OCI-LY7 (cell line): ENCODE measurements at regions not wholly inside any gene's neighbourhood (a gene's known extent, or its start where the extent isn't known, plus 50 kb on each side); places are given as distances from the start of the nearest gene placed in this dataset.

Experiments used
- BruUV-seq: library from RNA; stranded (reverse); fragments of 400-500 nt; replicated peaks from 2 replicates; lab custom pipeline; 2021; lab: Mats Ljungman, UMichigan
- CTCF ChIA-PET: fragments of 300-600 bp; sonication (Branson Sonifier 250); formaldehyde crosslinking; loops from one replicate; lab custom pipeline; 2022; ENCODE audit warnings: antibody characterized with exemption; ENCODE audit not compliant: unreplicated experiment; lab: Charles Lee
- POLR2A ChIA-PET: fragments of 300-600 bp; sonication (Branson Sonifier 250); formaldehyde crosslinking; loops from one replicate; lab custom pipeline; 2022; ENCODE audit warnings: antibody characterized with exemption; lab: Charles Lee
- DNase-seq: peaks from one replicate; pipeline ENCODE4 v3.0.0-alpha.2; 2015; ENCODE audit warnings: low spot score
- H2AFZ ChIP-seq: fragments of 200-600 bp; sonication (generic), shearing (Covaris generic); 2 replicates; pipeline ENCODE4 v1.6.1; 2014; ENCODE audit warnings: mild to moderate bottlenecking, antibody characterized with exemption, low read length, moderate library complexity
- H3K27ac ChIP-seq: fragments of 200-600 bp; sonication (generic); 2 replicates; pipeline ENCODE4 v1.5.1; 2014; ENCODE audit warnings: mixed run types, low read depth, mild to moderate bottlenecking, moderate library complexity, low read length, inconsistent platforms; ENCODE audit not compliant: poor library complexity, severe bottlenecking
- H3K36me3 ChIP-seq: fragments of 200-600 bp; sonication (generic); 2 replicates; pipeline ENCODE4 v1.6.1; 2014; ENCODE audit warnings: mild to moderate bottlenecking, antibody characterized with exemption, low read length, moderate library complexity, mixed read lengths; ENCODE audit not compliant: insufficient read depth
- H3K4me1 ChIP-seq: fragments of 200-600 bp; sonication (generic); 2 replicates; pipeline ENCODE4 v1.5.1; 2014; ENCODE audit warnings: mild to moderate bottlenecking, low read length; ENCODE audit not compliant: insufficient read depth, poor library complexity, severe bottlenecking
- H3K4me2 ChIP-seq: fragments of 200-600 bp; sonication (generic); 2 replicates; pipeline ENCODE4 v1.6.1; 2014; ENCODE audit warnings: mild to moderate bottlenecking, low read length
- H3K4me3 ChIP-seq: fragments of 200-600 bp; sonication (generic); 2 replicates; pipeline ENCODE4 v1.5.1; 2014; ENCODE audit warnings: mild to moderate bottlenecking, low read depth, low read length; ENCODE audit not compliant: poor library complexity, severe bottlenecking
- H3K79me2 ChIP-seq: fragments of 200-600 bp; sonication (generic); 2 replicates; pipeline ENCODE4 v1.6.1; 2016; ENCODE audit warnings: low read depth, mild to moderate bottlenecking, low read length, moderate library complexity, mixed read lengths; ENCODE audit not compliant: insufficient read depth
- H3K9me2 ChIP-seq: fragments of 200-600 bp; sonication (generic); 2 replicates; pipeline ENCODE4 v1.6.1; 2016; ENCODE audit warnings: mild to moderate bottlenecking, low read length, mixed read lengths; ENCODE audit not compliant: insufficient read depth
- H3K9me3 ChIP-seq: fragments of 200-600 bp; sonication (generic); 2 replicates; pipeline ENCODE4 v1.6.1; 2014; ENCODE audit warnings: mild to moderate bottlenecking, mixed run types, low read length, mixed read lengths
- H4K20me1 ChIP-seq: fragments of 200-600 bp; sonication (generic); 2 replicates; pipeline ENCODE4 v1.6.1; 2014; ENCODE audit warnings: mild to moderate bottlenecking, antibody characterized with exemption, low read length, moderate library complexity, mixed read lengths; ENCODE audit not compliant: insufficient read depth
- CTCF ChIP-seq: fragments of 200-600 bp; sonication (generic); conservative IDR thresholded peaks from 2 replicates; pipeline ENCODE4 v1.5.1; 2014; ENCODE audit warnings: mild to moderate bottlenecking, antibody characterized with exemption, low read length, moderate library complexity, mixed read lengths
- EZH2phosphoT487 ChIP-seq: fragments of 200-600 bp; sonication (generic); IDR thresholded peaks from 2 replicates; pipeline ENCODE4 v1.6.1; 2018; ENCODE audit warnings: low read depth, borderline replicate concordance, mild to moderate bottlenecking, mixed run types, antibody characterized with exemption, low read length, moderate library complexity, mixed read lengths
- intact Hi-C: fragments of 100-400 bp; cut with micrococcal nuclease; formaldehyde crosslinking; loops from one replicate; pipeline ENCODE4 v1.10.0; 2022; ENCODE audit not compliant: unreplicated experiment

GRCh38 chr4:103478734-103479133 lies 241.1 kb downstream of the TACR3 start:
- H3K4me3 ChIP-seq = no peak overlapping the region
- no peak overlapping the region for H3K27ac ChIP-seq
- no peaks in the 10 kb centered on the region for H4K20me1 ChIP-seq
- H2AFZ ChIP-seq = no peak overlapping the region
- BruUV-seq = no TSS peak
- no peaks in the 10 kb centered on the region for H3K9me2 ChIP-seq
- CTCF ChIA-PET = no interaction called here
- POLR2A ChIA-PET = interaction anchor here (0.6 kb wide), 1 partner anchor 34 kb away, joined by 5 read pairs; no protein-coding TSS in a partner anchor
- H3K4me2 ChIP-seq = no peak overlapping the region
- H3K9me3 ChIP-seq = no peaks in the 10 kb centered on the region
- TF ChIP-seq CTCF (no peak), EZH2phosphoT487 (no peak)
- no peak for DNase-seq
- intact Hi-C loops = no loop called here
- H3K4me1 ChIP-seq = no peaks in the 10 kb centered on the region
- no peaks in the 10 kb centered on the region for H3K79me2 ChIP-seq
- no peaks in the 10 kb centered on the region for H3K36me3 ChIP-seq

- no TSS peak for BruUV-seq
- Histone ChIP-seq H3K9me2 (no peaks in the 10 kb centered on the region), H4K20me1 (no peaks in the 10 kb centered on the region), H3K4me3 (no peak overlapping the region), H3K9me3 (no peaks in the 10 kb centered on the region), H3K27ac (no peak overlapping the region), H3K4me1 (no peaks in the 10 kb centered on the region), H3K79me2 (no peaks in the 10 kb centered on the region), H3K4me2 (no peak overlapping the region), H2AFZ (no peak overlapping the region), H3K36me3 (no peaks in the 10 kb centered on the region)
- TF ChIP-seq CTCF = no peak
- no peak for TF ChIP-seq EZH2phosphoT487
- POLR2A ChIA-PET = interaction anchor here (0.6 kb wide), 1 partner anchor 34 kb away, joined by 5 read pairs; no protein-coding TSS in a partner anchor
- CTCF ChIA-PET = no interaction called here
- DNase-seq = no peak
- intact Hi-C loops = no loop called here
These were observed 241.6 kb downstream of the TACR3 start for GRCh38 chr4:103478210-103478609.

DNA sequence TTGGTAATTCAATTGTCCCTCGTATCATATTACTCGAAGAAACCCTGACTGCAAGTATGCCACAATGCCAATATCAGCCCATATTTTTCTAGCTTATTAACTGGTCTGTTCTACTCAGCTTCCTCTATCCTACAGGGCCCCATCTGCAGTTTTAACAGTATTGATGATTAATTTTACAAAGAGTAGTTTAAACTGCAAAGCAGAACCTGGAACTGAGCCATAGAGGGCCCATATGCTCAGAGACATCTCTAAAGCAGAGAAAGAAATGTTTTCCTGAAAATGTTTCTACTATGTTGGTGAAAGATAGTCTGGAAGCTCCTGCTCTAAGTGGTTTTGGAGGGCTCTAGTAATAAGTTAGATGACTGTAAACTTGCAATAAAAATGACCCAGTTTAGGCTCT lies 259.4 kb upstream of the CENPE start:
- Histone ChIP-seq H3K9me2 (no peaks in the 10 kb centered on the region), H3K4me1 (no peaks in the 10 kb centered on the region), H3K4me3 (no peak overlapping the region), H4K20me1 (no peaks in the 10 kb centered on the region), H3K79me2 (no peaks in the 10 kb centered on the region), H3K9me3 (peaks cover 8% of the 10 kb centered on the region; the same call in 1 of the 2 replicates), H2AFZ (no peak overlapping the region), H3K27ac (no peak overlapping the region), H3K4me2 (no peak overlapping the region), H3K36me3 (no peaks in the 10 kb centered on the region)
- DNase-seq = no peak
- POLR2A ChIA-PET = no interaction called here
- CTCF ChIA-PET = no interaction called here
- BruUV-seq = no TSS peak
- TF ChIP-seq EZH2phosphoT487 = no peak
- no peak for TF ChIP-seq CTCF
- intact Hi-C loops = no loop called here
